ENCODE measurements at regions not wholly inside any gene's neighbourhood (a gene's known extent, or its start where the extent isn't known, plus 50 kb on each side); places are given as distances from the start of the nearest gene placed in this dataset.

GRCh38 chr11:114929351-114930000 is 251.1 kb downstream of the NXPE2 start:
- no peak for DNase-seq
- H3K36me3 ChIP-seq (ENCODE audit: low read depth, missing control alignments): no peaks in the 10 kb centered on the region
- H3K27ac ChIP-seq: no peak overlapping the region
- H3K9me3 ChIP-seq: no peaks in the 10 kb centered on the region
- intact Hi-C loops (cut with DNase I; ENCODE audit: low total_unique reads): no loop called here
- H3K27me3 ChIP-seq: no peaks in the 10 kb centered on the region
- no peaks in the 10 kb centered on the region for H3K4me1 ChIP-seq
- WGBS, 2 donors: 66 to 77% methylated on average over 8 to 9 of the region's 9 CpGs
- TF ChIP-seq CTCF (IDR thresholded peaks at IDR 0.05): no peak
- no peak for TF ChIP-seq POLR2A (IDR thresholded peaks at IDR 0.05)
- H3K4me3 ChIP-seq: no peak overlapping the region

- Histone ChIP-seq H3K4me3 (no peak overlapping the region), H3K4me1 (no peaks in the 10 kb centered on the region), H3K27ac (no peak overlapping the region), H3K9me3 (no peaks in the 10 kb centered on the region), H3K27me3 (no peaks in the 10 kb centered on the region), H3K36me3 (ENCODE audit: low read depth, missing control alignments) (no peaks in the 10 kb centered on the region)
- TF ChIP-seq CTCF (IDR thresholded peaks at IDR 0.05) (no peak), POLR2A (IDR thresholded peaks at IDR 0.05) (no peak)
- WGBS, 2 donors: 71 to 72% methylated on average over 3 of the region's 3 CpGs
- intact Hi-C loops (cut with DNase I; ENCODE audit: low total_unique reads): no loop called here
- no peak for DNase-seq
These were observed 260.5 kb downstream of the NXPE2 start for GRCh38 chr11:114938799-114939198.

GRCh38 chr11:114942207-114942606 is 263.9 kb downstream of the NXPE2 start:
- DNase-seq: no peak
- H3K4me1 ChIP-seq: no peaks in the 10 kb centered on the region
- H3K27me3 ChIP-seq: no peaks in the 10 kb centered on the region
- no peak overlapping the region for H3K27ac ChIP-seq
- H3K9me3 ChIP-seq: no peaks in the 10 kb centered on the region
- H3K36me3 ChIP-seq (ENCODE audit: low read depth, missing control alignments): no peaks in the 10 kb centered on the region
- H3K4me3 ChIP-seq: no peak overlapping the region
- intact Hi-C loops (cut with DNase I; ENCODE audit: low total_unique reads): no loop called here
- TF ChIP-seq POLR2A (IDR thresholded peaks at IDR 0.05): no peak
- no peak for TF ChIP-seq CTCF (IDR thresholded peaks at IDR 0.05)

- intact Hi-C loops (cut with DNase I; ENCODE audit: low total_unique reads): no loop called here
- Histone ChIP-seq H3K4me3 (no peak overlapping the region), H3K36me3 (ENCODE audit: low read depth, missing control alignments) (no peaks in the 10 kb centered on the region), H3K27ac (no peak overlapping the region), H3K27me3 (no peaks in the 10 kb centered on the region), H3K9me3 (no peaks in the 10 kb centered on the region), H3K4me1 (no peaks in the 10 kb centered on the region)
- TF ChIP-seq POLR2A (IDR thresholded peaks at IDR 0.05): no peak
- no peak for TF ChIP-seq CTCF (IDR thresholded peaks at IDR 0.05)
- WGBS, 2 donors: 79 to 80% methylated on average over 13 of the region's 13 CpGs
- DNase-seq: no peak
These were observed 271.5 kb downstream of the NXPE2 start for GRCh38 chr11:114949614-114950351.

GRCh38 chr11:114953039-114953438 is 274.7 kb downstream of the NXPE2 start:
- Histone ChIP-seq H3K9me3 (no peaks in the 10 kb centered on the region), H3K4me1 (no peaks in the 10 kb centered on the region), H3K27ac (no peak overlapping the region), H3K4me3 (no peak overlapping the region), H3K36me3 (ENCODE audit: low read depth, missing control alignments) (no peaks in the 10 kb centered on the region), H3K27me3 (no peaks in the 10 kb centered on the region)
- WGBS, 2 donors: 80 to 88% methylated on average over 1 of the region's 1 CpG
- no peak for DNase-seq
- intact Hi-C loops (cut with DNase I; ENCODE audit: low total_unique reads): no loop called here
- TF ChIP-seq CTCF (IDR thresholded peaks at IDR 0.05): no peak
- no peak for TF ChIP-seq POLR2A (IDR thresholded peaks at IDR 0.05)

Data from testis (tissue), 2 donors.